GM12891 (cell line): ENCODE measurements at regions not wholly inside any gene's neighbourhood (a gene's known extent, or its start where the extent isn't known, plus 50 kb on each side); places are given as distances from the start of the nearest gene placed in this dataset.

ENCODE experiments used
- PAX5 ChIP-seq: IDR thresholded peaks from 2 replicates; pipeline ENCODE4 v1.6.1; 2011; ENCODE audit warnings: low read length, moderate library complexity, mild to moderate bottlenecking; ENCODE audit not compliant: insufficient read depth, severe bottlenecking
- POLR2A ChIP-seq: IDR thresholded peaks from 2 replicates; pipeline ENCODE4 v1.6.1; 2011; ENCODE audit warnings: low read depth, low read length, control low read depth

DNA sequence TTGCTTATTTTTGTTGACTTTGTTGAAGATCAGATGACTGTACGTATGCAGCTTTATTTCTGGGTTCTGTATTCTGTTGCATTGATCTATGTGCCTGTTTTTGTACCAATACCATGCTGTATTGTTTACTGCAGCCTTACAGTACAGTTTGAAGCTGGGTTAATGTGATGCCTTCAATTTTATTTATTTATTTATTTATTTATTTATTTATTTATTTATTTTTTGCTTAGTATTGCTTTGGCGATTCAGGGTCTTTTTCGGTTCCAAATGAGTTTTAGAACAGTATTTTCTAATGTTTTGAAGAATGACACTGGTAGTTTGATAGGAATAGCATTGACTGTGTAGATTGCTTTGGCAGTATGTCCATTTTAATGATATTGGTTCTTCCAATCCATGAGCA, 210.3 kb downstream of the EPM2A start:
- no peak for TF ChIP-seq PAX5
- no peak for TF ChIP-seq POLR2A
